Sciatic nerve (tissue), 2 donors: ENCODE measurements at regions not wholly inside any gene's neighbourhood (a gene's known extent, or its start where the extent isn't known, plus 50 kb on each side); places are given as distances from the start of the nearest gene placed in this dataset.
"Not testable (repeated sequence)": the region's sequence is repeated elsewhere in the genome, so short reads cannot be mapped to it uniquely, and the experiment has no call there.

Experiments used
- ATAC-seq: fragments of 200-7000 bp; cut with Tn5 transposase; one replicate; pipeline ENCODE4 v1.9.1; 2020; ENCODE audit warnings: mild to moderate bottlenecking, moderate library complexity
- DNase-seq: peaks from one replicate; pipeline ENCODE4 v3.0.0-alpha.2; 2020; ENCODE audit warnings: low spot score
- intact Hi-C: fragments of 100-400 bp; cut with DNase I; formaldehyde crosslinking; loops from one replicate; pipeline ENCODE4 v1.14.2; 2022
- donor health status: DM: no; HTN: no; CAD: no.
- donor health status: DM: no; HTN: no; CAD: no.

DNA sequence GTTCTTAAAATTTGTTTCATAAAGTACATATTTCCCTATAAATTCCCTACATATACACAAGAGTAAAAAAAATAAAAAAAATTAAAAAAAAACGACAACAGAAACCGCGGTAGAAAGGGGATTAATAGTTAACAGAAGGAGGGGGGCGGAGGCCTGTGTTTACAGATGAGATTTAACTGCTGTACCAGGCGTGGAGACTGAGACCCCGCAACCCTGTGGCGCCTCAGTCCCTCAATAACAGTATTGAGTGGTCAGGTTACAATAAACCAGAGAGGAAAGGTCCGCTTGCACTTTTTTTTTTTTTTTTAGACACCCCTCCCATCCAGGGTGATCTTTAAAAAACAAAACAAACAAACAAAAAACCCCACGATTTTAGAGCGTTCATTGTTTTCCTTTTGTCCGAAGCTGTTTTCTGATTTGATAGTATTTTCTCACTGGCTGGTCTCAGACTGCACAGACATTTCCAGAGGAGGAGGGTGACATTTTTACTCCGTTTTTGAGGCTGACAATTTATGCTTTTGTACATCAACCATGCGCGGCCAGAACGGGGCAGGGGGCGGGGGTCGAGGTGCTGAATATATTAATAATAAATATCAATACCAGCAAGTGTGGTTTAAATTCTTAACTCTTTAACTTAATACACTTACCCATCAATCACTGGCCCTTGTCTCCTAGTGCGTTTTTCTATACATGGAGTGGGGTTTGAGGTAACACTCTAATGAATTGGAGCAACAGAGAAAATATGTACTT, 1223.9 kb downstream of the BRINP3 start:
- intact Hi-C loops: no loop called here
- DNase-seq: no peak
- ATAC-seq: no peak

DNA sequence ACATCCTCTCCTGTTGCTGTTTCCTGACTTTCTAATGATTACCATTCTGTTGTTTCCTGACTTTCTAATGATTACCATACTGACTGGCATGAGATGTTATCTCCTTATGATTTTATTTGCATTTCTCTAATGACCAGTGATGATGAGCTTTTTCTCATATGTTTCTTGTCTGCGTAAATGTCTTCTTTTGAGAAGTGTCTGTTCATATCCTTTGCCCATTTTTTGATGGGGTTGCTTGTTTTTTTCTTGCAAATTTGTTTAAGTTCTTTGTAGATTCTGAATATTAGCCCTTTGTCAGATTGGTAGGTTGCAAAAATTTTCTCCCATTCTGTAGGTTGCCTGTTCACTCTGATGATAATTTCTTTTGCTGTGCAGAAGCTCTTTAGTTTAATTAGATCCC, 1216.5 kb downstream of the BRINP3 start:
- ATAC-seq, DNase-seq, intact Hi-C loops: not testable (repeated sequence)

DNA sequence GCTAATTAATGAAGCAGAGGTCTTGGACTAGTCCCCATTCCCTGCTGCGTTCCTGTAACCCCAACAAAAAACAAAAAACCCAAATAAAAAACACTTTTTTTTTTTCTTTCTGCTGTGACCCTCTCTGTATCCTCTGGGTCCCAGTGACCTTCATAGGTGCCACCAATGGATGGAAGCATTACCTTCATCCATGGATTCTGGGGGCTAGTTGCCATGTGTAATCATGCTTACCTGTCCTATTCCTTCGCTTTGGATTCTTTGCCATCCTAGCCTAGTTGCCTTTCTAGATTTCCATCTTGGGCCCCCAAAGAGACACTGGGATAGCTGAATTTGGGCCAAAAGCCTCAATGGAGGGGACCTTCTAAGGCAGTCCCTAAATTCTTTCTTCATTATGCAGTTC, 1208.7 kb downstream of the BRINP3 start:
- intact Hi-C loops: no loop called here
- ATAC-seq: no peak
- DNase-seq: no peak

DNA sequence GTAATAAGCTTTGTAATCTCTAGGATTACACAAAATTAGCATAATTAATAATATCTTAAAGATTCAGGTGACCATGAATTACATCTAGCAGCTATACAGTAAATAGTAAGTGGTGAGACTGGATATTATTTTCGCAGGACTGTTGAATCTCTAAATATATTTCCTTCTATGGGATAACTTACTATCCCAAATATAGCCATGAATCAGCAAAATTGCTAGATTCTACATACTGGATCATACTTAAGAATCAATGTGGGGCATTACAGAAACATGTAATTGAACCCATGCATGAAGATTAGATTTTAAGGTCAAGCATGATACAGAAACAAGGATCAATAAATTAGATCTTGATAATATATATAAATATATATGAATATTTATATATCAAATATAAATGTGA, 1203.4 kb downstream of the BRINP3 start:
- intact Hi-C loops: no loop called here
- ATAC-seq: no peak
- no peak for DNase-seq

DNA sequence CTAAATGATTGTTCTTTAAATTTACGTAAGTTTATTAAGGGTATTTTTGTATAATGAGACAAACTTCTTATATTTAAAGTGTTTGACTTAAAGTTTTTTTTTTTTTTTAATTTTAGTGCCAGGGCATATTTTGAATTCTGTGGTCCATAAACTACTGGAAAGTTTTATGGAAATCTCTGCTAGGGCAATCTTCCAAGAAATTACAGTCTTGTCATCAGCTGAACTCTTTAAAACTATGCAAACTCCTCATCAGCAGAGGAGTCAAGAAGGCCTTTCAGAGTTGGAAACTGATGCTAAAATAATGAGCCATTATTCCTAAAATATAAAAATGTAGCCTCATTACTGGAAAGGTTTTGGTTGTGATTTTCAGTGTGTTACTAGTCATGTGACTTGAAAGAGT, 1201.9 kb downstream of the BRINP3 start:
- intact Hi-C loops: no loop called here
- no peak for DNase-seq
- no peak for ATAC-seq

DNA sequence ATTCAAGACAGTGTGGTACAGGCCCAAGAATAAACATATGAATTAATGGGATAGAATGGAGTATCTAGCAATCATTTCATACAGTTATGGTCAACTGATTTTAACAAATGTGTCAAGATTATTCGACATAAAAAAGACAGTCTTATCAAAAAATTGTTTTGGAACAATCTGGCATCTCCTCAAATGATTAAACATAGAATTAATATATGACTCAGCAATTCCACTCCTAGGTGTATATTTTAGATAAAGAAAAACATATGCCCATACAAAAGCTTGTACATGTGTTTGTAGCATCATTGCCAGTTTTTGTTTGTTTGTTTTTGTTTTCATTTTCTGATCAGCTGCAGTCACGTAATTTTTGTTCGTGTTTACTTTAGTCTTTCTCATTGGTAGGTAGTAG, 1188.3 kb downstream of the BRINP3 start:
- intact Hi-C loops: no loop called here
- DNase-seq (no peak), ATAC-seq (no peak)

DNA sequence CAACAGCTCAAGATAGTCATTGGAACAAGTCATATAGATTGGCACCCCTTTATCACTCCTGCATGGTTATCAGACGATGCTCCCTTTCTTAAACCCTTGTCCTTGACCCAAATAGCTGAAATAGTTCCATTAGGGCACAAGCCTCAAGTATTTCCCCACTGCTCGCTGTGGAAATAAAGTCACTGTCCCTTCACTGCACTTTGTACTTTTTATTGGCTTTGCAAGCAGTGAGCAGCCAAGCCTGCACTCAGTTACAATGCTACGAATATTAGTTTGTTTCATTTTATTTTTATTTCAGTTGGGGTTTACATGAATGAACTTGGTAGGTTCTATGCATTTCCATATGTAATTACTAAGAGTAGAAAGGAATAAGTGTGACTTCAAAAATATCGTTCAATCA, 1176.4 kb downstream of the BRINP3 start:
- intact Hi-C loops: no loop called here
- no peak for DNase-seq
- ATAC-seq: no peak

DNA sequence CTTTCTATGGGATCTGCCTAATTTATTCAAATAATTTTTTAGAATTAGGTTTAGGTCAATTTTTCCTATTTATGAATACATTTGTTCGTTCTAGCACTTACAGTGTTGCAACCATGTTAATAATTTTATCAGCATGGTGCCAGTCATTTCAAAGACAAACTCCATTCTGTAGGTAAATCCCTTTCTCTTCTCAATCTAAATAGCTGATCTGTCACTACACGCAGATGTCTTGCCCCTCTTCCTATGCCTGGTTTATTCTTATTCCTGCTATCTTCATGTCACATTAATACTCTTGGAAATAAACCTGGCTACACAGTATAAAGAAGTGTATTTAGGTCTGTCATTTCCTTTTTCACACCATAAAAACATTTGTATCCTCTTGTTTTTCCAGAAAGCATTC, 1172.4 kb downstream of the BRINP3 start:
- ATAC-seq: no peak
- intact Hi-C loops: no loop called here
- no peak for DNase-seq

DNA sequence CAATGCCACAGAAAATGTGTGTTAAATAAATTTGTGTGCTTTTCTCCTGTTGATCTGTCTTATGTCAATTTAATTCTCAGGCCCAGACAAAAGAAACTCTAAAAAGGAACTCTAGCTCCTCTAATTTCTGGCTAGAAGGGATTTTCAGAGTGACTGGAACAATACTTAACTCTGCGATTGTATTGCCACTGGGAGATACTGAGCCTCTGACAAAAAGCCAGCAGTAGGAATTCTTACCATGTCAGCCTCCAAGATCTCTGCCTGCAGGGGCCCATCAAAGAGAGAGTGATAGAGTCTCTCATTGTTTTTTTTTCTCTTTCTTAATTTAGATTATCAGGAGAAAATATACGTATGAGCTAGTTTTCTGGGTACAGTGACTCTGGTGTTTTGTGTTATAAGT, 1165.7 kb downstream of the BRINP3 start:
- ATAC-seq (no peak), DNase-seq (no peak)
- intact Hi-C loops: no loop called here

DNA sequence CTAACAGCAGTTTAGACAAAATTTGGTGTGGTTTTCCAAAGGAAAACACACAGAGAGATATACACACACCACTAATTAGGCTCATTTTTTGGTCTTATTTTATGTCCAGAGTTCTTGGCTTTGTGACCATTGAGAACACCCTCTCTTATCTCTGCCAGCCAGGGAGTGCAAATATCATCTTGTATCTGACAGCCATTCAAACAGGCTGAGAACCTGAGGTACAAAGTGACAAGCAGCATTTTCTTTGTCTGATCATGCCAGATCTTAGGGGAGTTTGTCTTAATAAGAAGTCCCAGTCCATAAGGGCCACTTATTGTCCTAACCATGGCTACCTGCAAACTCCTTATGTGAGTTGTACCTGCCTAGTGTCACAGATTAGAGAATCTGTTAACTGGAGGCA, 1165.2 kb downstream of the BRINP3 start:
- intact Hi-C loops: no loop called here
- no peak for DNase-seq
- ATAC-seq: no peak

DNA sequence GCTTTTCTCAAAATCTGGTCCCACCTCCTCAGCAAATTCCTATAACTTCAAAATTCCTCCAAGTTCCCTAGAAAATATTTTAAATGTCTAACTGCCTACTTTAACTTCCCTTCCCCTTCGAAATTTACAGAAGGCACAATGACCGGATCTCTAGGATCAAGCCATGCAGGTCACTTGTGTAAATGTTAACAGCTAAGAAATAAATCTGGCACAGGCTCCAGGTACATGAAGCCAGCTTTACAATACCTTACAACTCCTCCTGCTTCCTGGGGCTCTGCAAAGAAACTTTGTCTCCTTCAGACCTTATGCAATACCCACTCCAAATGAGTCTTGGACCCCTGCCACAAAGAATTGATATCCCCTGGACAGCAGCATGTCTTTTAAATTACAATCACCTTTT, 1164.2 kb downstream of the BRINP3 start:
- ATAC-seq: no peak
- intact Hi-C loops: no loop called here
- DNase-seq: no peak

DNA sequence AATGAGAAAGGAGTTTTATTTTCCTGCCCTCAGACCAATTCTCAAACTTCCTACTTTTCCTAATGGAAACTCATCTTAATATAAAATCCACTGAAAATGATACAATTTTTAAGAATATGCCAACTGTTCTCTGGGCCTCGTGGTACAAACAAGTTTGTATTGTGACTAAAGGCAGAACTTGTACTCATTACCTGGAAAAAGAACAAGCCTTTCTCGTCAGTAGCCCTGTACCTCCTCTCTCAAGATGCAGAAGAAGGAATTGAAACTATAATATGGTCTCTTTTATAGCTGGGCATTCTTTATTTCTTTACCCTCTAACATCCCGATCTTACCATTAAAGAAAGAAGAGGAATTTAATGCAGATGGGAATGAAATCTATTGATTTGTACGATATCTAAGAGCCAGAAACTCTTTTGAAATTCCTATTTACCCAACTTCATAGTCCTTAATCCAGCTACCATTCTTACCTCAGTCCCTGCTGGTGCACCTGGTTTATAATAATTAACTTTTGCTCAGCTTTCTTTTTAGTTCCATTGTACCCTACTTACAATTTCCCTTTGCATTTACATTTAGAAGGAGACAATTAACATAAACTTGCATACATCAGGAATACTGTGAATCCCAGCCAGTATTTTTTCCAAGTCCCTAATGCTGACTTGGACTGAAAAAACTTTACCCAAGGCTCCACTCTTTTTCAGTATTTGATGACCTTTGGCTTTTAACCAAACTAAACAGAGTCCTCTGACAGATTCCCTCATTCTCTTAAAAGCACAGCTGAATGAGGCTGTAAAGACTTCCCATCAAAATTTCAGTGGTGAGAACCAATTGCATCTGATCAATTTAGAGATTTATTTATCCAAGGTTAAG, 1162.4 kb downstream of the BRINP3 start:
- intact Hi-C loops: no loop called here
- no peak for DNase-seq

DNA sequence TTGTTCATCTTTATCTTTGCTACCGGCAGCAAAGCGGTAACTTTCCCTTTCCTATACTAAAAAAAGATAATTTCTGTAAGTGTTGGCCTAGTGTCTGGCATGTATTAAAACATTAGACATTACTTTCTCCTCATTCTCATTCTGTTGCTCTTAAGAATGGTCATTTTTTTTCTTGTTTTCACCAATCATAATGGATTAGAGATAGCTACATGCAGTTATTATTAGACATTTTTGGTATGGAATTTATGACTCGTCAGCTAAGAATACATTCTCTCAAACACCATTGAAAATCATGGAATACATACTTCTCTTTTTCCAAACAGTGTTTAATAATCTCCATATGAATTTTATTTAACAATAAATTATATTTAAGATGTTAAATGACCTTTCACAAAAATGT, 1154.6 kb downstream of the BRINP3 start:
- intact Hi-C loops: no loop called here
- DNase-seq: no peak
- no peak for ATAC-seq

More for the DNA sequence above, 1162.4 kb downstream of the BRINP3 start:
- no peak for ATAC-seq

DNA sequence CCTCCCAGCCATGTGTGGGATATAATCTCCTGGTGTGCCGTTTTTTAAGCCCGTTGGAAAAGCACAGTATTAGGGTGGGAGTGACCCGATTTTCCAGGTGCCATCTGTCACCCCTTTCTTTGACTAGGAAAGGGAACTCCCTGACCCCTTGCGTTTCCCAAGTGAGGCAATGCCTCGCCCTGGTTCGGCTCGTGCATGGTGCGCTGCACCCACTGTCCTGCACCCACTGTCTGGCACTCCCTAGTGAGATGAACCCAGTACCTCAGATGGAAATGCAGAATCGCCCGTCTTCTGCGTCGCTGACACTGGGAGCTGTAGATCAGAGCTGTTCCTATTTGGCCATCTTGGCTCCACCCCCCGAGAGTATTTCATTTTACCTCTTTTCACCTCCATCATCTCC, 1146.6 kb downstream of the BRINP3 start:
- ATAC-seq, intact Hi-C loops, DNase-seq: not testable (repeated sequence)

DNA sequence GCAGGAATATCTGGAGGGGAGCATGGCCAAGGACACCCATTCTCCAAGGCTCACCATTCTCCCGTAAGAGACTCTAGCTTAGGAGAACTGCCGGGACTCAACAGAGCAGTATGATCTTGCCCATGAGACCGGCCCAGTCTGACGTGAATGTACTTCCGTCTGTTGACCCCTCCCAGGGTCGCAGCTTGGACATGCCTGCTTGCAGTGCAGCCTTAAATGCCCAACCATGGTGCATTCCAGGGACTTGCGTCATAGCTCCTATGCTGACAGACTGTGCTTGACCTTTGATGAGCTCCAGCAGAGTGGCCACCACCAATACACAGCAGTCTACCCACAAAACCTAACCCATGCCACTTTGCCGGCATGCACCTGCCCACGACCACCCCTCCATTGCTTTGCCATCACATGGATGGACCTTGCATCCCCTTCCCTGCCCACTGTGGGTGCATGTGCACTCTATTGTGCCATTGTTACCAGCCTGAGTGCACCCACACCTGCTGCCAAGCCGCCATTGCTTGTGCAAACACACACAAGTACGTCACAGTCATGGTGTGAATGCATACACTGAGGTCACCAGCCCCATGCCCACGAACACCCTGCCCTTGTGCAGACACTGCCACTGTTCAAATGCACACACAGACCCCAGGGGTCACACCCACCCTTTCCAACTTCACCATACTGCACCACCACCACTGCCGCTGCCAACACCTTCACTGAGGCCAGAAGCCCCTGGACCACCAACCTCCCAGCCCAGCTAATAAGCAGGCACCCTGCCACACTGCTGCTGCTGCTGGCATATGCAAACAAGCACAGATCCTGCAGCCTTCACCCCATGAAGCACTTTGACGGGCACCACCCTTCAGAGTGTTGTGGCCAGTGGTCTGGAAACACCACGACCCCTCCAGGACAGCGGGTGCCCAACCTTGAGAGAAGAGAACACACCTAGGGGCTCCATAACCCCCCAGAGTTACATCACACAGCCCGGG, 1141.3 kb downstream of the BRINP3 start:
- DNase-seq (no peak), ATAC-seq (peak; percentile 20)
- intact Hi-C loops: no loop called here

DNA sequence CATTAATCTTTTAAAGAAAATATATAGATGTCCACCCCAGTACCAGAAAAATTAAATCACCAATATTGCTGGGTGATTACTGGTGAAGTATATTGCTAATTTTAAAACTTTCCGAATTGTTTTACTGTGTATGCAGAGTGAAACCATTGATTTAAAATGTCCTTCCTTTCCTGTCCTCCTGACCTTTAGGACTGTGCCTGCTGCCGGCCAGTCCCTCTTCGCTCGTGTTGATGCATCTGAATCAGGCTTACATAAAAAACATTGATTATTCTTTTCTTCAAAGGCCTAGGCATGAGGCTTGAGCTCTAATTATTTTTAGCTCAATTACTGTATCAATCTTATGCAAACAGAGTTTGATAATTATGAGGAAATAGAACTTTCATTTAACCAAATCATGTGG, 1128.1 kb downstream of the BRINP3 start:
- intact Hi-C loops: no loop called here
- DNase-seq (no peak), ATAC-seq (no peak)

DNA sequence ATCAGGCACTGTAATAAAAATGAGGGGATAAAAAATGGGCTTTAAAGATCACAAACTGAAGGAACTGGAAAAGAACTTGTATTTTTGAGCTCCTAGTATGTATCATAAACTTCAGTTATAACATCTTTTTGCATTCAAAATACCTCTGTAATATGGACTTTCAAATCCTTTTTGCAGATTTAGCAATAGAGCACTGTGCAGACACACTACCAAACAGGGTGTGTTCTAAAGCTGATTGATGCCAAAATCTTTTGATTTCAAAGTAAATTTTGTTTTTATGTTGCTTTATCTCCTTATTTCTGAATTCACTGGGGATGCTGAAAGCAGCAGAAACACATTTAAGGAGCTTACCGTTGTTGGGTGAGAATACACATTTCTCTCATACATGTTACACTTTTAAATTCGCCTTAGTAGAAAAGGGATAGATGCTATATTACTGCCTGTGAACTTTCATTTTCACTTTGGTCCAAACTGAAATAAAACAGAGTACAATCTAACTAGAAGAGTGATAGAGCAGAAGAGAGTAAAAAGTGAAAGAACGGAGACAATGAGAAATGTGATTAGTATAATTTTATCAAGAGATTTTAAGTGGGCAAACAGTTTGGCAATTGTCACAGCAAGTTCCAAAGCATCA, 1126.6 kb downstream of the BRINP3 start:
- ATAC-seq (no peak), DNase-seq (no peak)
- intact Hi-C loops: no loop called here

DNA sequence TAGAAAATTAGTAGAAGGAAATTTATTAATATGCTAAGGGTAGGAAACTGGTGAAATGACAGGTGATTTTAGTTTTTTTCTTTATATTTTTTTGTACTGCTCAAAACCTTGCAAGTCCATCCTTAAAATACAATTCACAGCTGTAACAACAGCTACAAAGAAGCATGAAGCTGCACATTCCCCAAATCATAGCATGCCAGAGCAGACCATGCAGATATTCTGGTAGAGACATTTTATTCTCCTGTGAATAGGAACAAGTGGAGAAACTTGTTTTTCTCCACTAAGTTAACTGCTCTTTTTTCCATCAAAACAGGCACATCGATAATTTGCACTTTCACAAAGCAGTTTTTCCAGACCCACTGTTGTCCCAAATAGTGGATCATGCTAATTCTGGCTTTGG, 1125.7 kb downstream of the BRINP3 start:
- DNase-seq: no peak
- intact Hi-C loops: no loop called here
- ATAC-seq: no peak

DNA sequence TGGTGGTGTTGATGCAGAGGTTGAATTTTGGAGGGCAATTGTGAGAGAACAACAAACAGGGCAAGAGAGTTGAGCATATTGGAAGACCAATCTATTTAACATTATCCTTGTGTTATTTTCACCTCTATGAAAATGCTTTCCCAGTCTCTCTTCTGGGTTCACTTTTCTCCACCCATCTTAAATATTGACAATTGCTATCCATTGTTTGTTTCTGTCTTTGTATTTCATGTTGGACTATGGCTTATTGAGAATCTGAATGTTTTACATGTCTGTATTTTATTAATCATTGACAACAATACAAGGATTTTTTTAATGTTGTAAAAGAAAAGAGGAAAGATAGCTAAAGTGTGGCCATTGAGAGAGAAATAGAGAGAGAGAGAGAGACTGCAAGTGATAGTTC, 1121.5 kb downstream of the BRINP3 start:
- ATAC-seq: no peak
- DNase-seq: no peak
- intact Hi-C loops: no loop called here
